Upper lobe of left lung (tissue), 6 donors: ENCODE measurements at regions not wholly inside any gene's neighbourhood (a gene's known extent, or its start where the extent isn't known, plus 50 kb on each side); places are given as distances from the start of the nearest gene placed in this dataset.

Source experiments
- ATAC-seq, 2 donors: fragments of 200-7000 bp; cut with Tn5 transposase; one replicate each; pipeline ENCODE4 v1.9.1; 2022; ENCODE audit warnings: mild to moderate bottlenecking in 2 of 2, moderate library complexity in 2 of 2; ENCODE audit not compliant: low FRiP score in 2 of 2
- DNase-seq, 2 donors: peaks; one replicate each; pipeline ENCODE4 v3.0.0-alpha.2; 2019 to 2020
- H3K27ac ChIP-seq, 4 donors: fragments of 200-600 bp; sonication (generic); one replicate each; pipeline ENCODE4 v1.5.1; 2016 to 2019
- H3K27me3 ChIP-seq, 4 donors: fragments of 200-600 bp; sonication (generic); one replicate each; pipeline ENCODE4 v1.5.1; 2017 to 2019
- H3K36me3 ChIP-seq, 4 donors: fragments of 200-600 bp; sonication (generic); one replicate each; pipeline ENCODE4 v1.5.1; 2016 to 2019
- H3K4me1 ChIP-seq, 4 donors: fragments of 200-600 bp; sonication (generic); one replicate each; pipeline ENCODE4 v1.5.1; 2018 to 2019
- H3K4me3 ChIP-seq, 4 donors: fragments of 200-600 bp; sonication (generic); one replicate each; pipeline ENCODE4 v1.5.1; 2017 to 2019; ENCODE audit warnings: mild to moderate bottlenecking in 2 of 4, moderate library complexity in 1 of 4
- H3K9me3 ChIP-seq, 4 donors: fragments of 200-600 bp; sonication (generic); one replicate each; pipeline ENCODE4 v1.5.1; 2018 to 2019
- EP300 ChIP-seq, 4 donors: sonication (generic); formaldehyde crosslinking; IDR thresholded peaks; one replicate each; pipeline ENCODE4 v1.5.1; 2017; ENCODE audit warnings: antibody characterized with exemption in 4 of 4, control low read depth in 2 of 4
- POLR2A ChIP-seq, 4 donors: fragments of 450-650 bp; IDR thresholded peaks; one replicate each; pipeline ENCODE4 v1.5.1; 2016 to 2017; ENCODE audit warnings: antibody characterized with exemption in 4 of 4, mild to moderate bottlenecking in 2 of 4
- POLR2AphosphoS5 ChIP-seq, 2 donors: sonication (generic); formaldehyde crosslinking; IDR thresholded peaks; one replicate each; pipeline ENCODE4 v1.5.1; 2017; ENCODE audit warnings: antibody characterized with exemption in 2 of 2
- WGBS, 2 donors: methylation state at CpG; one replicate each; pipeline ENCODE4 v1.1.5; 2017 to 2018; 5-methylcytosine and 5-hydroxymethylcytosine counted together
- TF ChIP-seq, protein P1 (sequence below), 6 experiments: fragments of 450-650 bp in 4 of 6; fragments of 200-600 bp in 2 of 6; sonication (generic) in 2 of 6; IDR thresholded peaks; one replicate each; pipeline ENCODE4 v1.5.1; 2016 to 2019; ENCODE audit warnings: antibody characterized with exemption in 6 of 6
- donor health status: DM: no; HTN: no; CAD: no; lungs with moderate emphysema.
- donor health status: DM: no; HTN: yes; CAD: no; lungs with severe emphysema.

DNA sequence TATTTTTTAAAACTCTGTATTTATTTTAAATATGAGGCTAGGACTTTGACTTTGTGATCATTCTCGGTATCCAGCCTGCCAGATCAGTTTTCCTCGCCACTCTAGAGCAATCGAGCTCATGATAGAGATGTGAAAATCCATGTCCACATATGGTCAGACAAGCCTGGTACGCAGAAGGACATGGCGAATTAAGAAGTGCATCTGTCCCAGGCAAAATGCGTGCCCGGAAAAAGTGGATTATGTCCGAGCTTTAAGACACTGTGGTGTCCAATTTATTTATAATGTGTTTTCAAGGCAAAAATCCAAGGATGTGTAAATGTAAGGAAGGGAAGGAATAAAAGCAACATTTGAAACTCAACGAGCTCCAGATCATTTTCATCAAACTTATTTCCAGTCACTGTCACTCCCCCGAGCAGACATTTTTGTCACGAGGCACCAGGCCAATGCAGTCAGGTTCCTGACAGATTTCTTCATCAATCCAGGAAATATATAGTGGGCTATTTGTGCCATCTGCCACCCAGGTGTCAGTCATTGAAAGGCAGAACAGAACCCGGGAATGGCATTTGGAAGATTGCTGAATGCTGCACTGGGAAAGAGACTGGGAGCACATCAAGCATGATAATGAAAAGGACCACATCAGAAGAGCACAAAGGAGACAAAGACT is 825.7 kb downstream of the SQOR start:
- H3K4me3 ChIP-seq, result no peak overlapping the region
- no peak for DNase-seq
- ATAC-seq, result no peak
- no peaks in the 10 kb centered on the region for H3K36me3 ChIP-seq
- TF ChIP-seq EP300 (IDR thresholded peaks at IDR 0.05) (no peak), POLR2A (IDR thresholded peaks at IDR 0.05) (no peak), POLR2AphosphoS5 (IDR thresholded peaks at IDR 0.05) (no peak)
- TF ChIP-seq, protein P1, sequence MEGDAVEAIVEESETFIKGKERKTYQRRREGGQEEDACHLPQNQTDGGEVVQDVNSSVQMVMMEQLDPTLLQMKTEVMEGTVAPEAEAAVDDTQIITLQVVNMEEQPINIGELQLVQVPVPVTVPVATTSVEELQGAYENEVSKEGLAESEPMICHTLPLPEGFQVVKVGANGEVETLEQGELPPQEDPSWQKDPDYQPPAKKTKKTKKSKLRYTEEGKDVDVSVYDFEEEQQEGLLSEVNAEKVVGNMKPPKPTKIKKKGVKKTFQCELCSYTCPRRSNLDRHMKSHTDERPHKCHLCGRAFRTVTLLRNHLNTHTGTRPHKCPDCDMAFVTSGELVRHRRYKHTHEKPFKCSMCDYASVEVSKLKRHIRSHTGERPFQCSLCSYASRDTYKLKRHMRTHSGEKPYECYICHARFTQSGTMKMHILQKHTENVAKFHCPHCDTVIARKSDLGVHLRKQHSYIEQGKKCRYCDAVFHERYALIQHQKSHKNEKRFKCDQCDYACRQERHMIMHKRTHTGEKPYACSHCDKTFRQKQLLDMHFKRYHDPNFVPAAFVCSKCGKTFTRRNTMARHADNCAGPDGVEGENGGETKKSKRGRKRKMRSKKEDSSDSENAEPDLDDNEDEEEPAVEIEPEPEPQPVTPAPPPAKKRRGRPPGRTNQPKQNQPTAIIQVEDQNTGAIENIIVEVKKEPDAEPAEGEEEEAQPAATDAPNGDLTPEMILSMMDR (IDR thresholded peaks at IDR 0.05), result no peak
- WGBS, 2 donors, result 78 to 83% methylated on average over 12 of the region's 12 CpGs
- no peaks in the 10 kb centered on the region for H3K9me3 ChIP-seq
- H3K27me3 ChIP-seq, result no peaks in the 10 kb centered on the region
- no peak overlapping the region for H3K27ac ChIP-seq
- no peaks in the 10 kb centered on the region for H3K4me1 ChIP-seq

DNA sequence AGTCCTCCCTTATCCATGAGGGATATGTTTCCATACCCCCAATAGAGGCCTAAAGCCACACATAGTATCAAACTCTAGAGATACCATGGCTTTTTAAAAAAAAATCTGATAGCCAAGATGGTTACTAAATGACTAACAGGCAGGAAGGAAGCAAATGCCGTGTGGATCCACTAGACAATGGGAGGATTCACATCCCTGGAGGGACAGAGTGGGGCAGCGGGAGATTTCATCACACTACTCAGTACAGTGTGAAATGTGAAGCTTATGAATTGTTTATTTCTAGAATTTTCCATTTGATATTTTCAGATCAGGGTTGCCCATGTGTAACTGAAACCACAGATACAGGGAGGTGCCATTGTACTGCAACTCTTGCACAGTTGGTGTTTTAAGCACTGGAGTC is 826.6 kb downstream of the SQOR start:
- H3K4me3 ChIP-seq, result no peak overlapping the region

DNA sequence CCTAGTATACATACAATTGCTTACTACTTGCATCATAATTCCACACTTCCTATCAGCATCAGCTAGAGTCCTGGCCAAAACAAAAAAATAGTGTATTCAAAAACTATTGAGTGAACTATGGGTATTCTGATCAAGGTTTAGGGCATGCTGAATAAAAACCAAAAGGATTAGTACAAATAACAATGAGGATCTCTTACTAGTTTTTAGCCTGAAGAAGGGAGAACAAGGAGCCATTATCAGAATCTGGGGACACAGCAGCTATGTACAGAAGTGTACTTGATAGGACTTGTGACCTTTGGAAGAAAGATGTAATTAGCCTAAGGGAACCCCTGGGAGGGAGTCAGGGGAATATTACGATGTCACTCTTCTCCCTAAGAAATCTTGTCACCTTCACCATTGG is 832.2 kb downstream of the SQOR start:
- WGBS, 2 donors, result 91 to 92% methylated on average over 1 of the region's 1 CpG
- DNase-seq, result no peak
- no peaks in the 10 kb centered on the region for H3K27me3 ChIP-seq
- no peaks in the 10 kb centered on the region for H3K36me3 ChIP-seq
- no peak overlapping the region for H3K27ac ChIP-seq
- H3K9me3 ChIP-seq, result no peaks in the 10 kb centered on the region
- H3K4me1 ChIP-seq, result no peaks in the 10 kb centered on the region
- TF ChIP-seq EP300 (IDR thresholded peaks at IDR 0.05), result no peak
- TF ChIP-seq, protein P1 (IDR thresholded peaks at IDR 0.05), result no peak
- TF ChIP-seq POLR2AphosphoS5 (IDR thresholded peaks at IDR 0.05), result no peak
- no peak for ATAC-seq
- no peak overlapping the region for H3K4me3 ChIP-seq

More for the DNA sequence above, 826.6 kb downstream of the SQOR start:
- no peak for TF ChIP-seq EP300 (IDR thresholded peaks at IDR 0.05)
- TF ChIP-seq POLR2AphosphoS5 (IDR thresholded peaks at IDR 0.05), result no peak
- TF ChIP-seq, protein P1 (IDR thresholded peaks at IDR 0.05), result no peak
- TF ChIP-seq POLR2A (IDR thresholded peaks at IDR 0.05), result no peak
- no peak for ATAC-seq
- Histone ChIP-seq H3K27ac (no peak overlapping the region), H3K9me3 (no peaks in the 10 kb centered on the region), H3K27me3 (no peaks in the 10 kb centered on the region), H3K36me3 (no peaks in the 10 kb centered on the region), H3K4me1 (no peaks in the 10 kb centered on the region)
- no peak for DNase-seq
- 62 to 75% methylated on average over 2 of the region's 2 CpGs for WGBS, 2 donors

- DNase-seq (no peak), ATAC-seq (no peak)
- Histone ChIP-seq H3K27ac (no peak overlapping the region), H3K4me3 (no peak overlapping the region), H3K27me3 (no peaks in the 10 kb centered on the region), H3K36me3 (no peaks in the 10 kb centered on the region), H3K9me3 (peaks cover 0 to 4% (median 0%) of the 10 kb centered on the region in 4 donors), H3K4me1 (no peaks in the 10 kb centered on the region)
- WGBS, 2 donors, result 75 to 97% methylated on average over 1 of the region's 1 CpG
- TF ChIP-seq, protein P1 (IDR thresholded peaks at IDR 0.05), result no peak
- TF ChIP-seq POLR2AphosphoS5 (IDR thresholded peaks at IDR 0.05), result no peak
Observed at GRCh38 chr15:46471096-46471495, 836.3 kb downstream of the SQOR start.

- ATAC-seq (no peak), DNase-seq (no peak)
- Histone ChIP-seq H3K9me3 (no peaks in the 10 kb centered on the region), H3K4me1 (no peaks in the 10 kb centered on the region), H3K27me3 (no peaks in the 10 kb centered on the region), H3K27ac (no peak overlapping the region), H3K4me3 (no peak overlapping the region), H3K36me3 (no peaks in the 10 kb centered on the region)
- TF ChIP-seq, protein P1 (IDR thresholded peaks at IDR 0.05), result no peak
- no peak for TF ChIP-seq POLR2AphosphoS5 (IDR thresholded peaks at IDR 0.05)
- TF ChIP-seq EP300 (IDR thresholded peaks at IDR 0.05), result no peak
- TF ChIP-seq POLR2A (IDR thresholded peaks at IDR 0.05), result no peak
- WGBS, 2 donors, result 72 to 91% methylated on average over 1 of the region's 1 CpG
Observed at GRCh38 chr15:46489276-46489675, 854.4 kb downstream of the SQOR start.
